ENCODE measurements at regions not wholly inside any gene's neighbourhood (a gene's known extent, or its start where the extent isn't known, plus 50 kb on each side); places are given as distances from the start of the nearest gene placed in this dataset.

- DNase-seq (ENCODE audit: low read depth) = no peak
Measured at GRCh38 chr10:36634916-36635315, 490.5 kb upstream of the ANKRD30A start.

GRCh38 chr10:36630267-36630666, 495.1 kb upstream of the ANKRD30A start:
- DNase-seq (ENCODE audit: low read depth) = no peak

- DNase-seq (ENCODE audit: low read depth) = no peak
Measured at GRCh38 chr10:36629476-36629875, 495.9 kb upstream of the ANKRD30A start.

GRCh38 chr10:36624551-36625100, 500.8 kb upstream of the ANKRD30A start:
- no peak for DNase-seq (ENCODE audit: low read depth)

GRCh38 chr10:36621346-36621745, 504.1 kb upstream of the ANKRD30A start:
- DNase-seq (ENCODE audit: low read depth) = no peak

GRCh38 chr10:36612436-36612835, 513.0 kb upstream of the ANKRD30A start:
- no peak for DNase-seq (ENCODE audit: low read depth)

GRCh38 chr10:36608866-36609265, 516.5 kb upstream of the ANKRD30A start:
- DNase-seq (ENCODE audit: low read depth) = no peak

GRCh38 chr10:36608251-36608650, 517.1 kb upstream of the ANKRD30A start:
- DNase-seq (ENCODE audit: low read depth) = no peak

- DNase-seq (ENCODE audit: low read depth) = no peak
Measured at GRCh38 chr10:36606234-36606839, 519.1 kb upstream of the ANKRD30A start.

- no peak for DNase-seq (ENCODE audit: low read depth)
Measured at GRCh38 chr10:36604316-36604715, 521.1 kb upstream of the ANKRD30A start.

GRCh38 chr10:36603688-36604087, 521.7 kb upstream of the ANKRD30A start:
- DNase-seq (ENCODE audit: low read depth) = no peak

GRCh38 chr10:36602374-36602773, 523.0 kb upstream of the ANKRD30A start:
- no peak for DNase-seq (ENCODE audit: low read depth)

- no peak for DNase-seq (ENCODE audit: low read depth)
Measured at GRCh38 chr10:36597756-36598320, 527.6 kb upstream of the ANKRD30A start.

GRCh38 chr10:36592964-36593363, 532.4 kb upstream of the ANKRD30A start:
- no peak for DNase-seq (ENCODE audit: low read depth)

GRCh38 chr10:36591436-36591835, 534.0 kb upstream of the ANKRD30A start:
- DNase-seq (ENCODE audit: low read depth) = no peak

GRCh38 chr10:36583690-36584089, 541.7 kb upstream of the ANKRD30A start:
- no peak for DNase-seq (ENCODE audit: low read depth)

GRCh38 chr10:36581237-36581636, 544.2 kb upstream of the ANKRD30A start:
- no peak for DNase-seq (ENCODE audit: low read depth)

GRCh38 chr10:36578306-36578705, 547.1 kb upstream of the ANKRD30A start:
- no peak for DNase-seq (ENCODE audit: low read depth)

- DNase-seq (ENCODE audit: low read depth) = no peak
Measured at GRCh38 chr10:36577126-36577525, 548.3 kb upstream of the ANKRD30A start.

GRCh38 chr10:36574207-36574606, 551.2 kb upstream of the ANKRD30A start:
- no peak for DNase-seq (ENCODE audit: low read depth)

- DNase-seq (ENCODE audit: low read depth) = no peak
Measured at GRCh38 chr10:36573246-36573645, 552.2 kb upstream of the ANKRD30A start.

- DNase-seq (ENCODE audit: low read depth) = no peak
Measured at GRCh38 chr10:36564433-36564832, 561.0 kb upstream of the ANKRD30A start.

GRCh38 chr10:36559412-36560400, 565.7 kb upstream of the ANKRD30A start:
- DNase-seq (ENCODE audit: low read depth) = no peak

Data from T follicular helper cell (primary cell).